ENCODE measurements at regions not wholly inside any gene's neighbourhood (a gene's known extent, or its start where the extent isn't known, plus 50 kb on each side); places are given as distances from the start of the nearest gene placed in this dataset.

DNA sequence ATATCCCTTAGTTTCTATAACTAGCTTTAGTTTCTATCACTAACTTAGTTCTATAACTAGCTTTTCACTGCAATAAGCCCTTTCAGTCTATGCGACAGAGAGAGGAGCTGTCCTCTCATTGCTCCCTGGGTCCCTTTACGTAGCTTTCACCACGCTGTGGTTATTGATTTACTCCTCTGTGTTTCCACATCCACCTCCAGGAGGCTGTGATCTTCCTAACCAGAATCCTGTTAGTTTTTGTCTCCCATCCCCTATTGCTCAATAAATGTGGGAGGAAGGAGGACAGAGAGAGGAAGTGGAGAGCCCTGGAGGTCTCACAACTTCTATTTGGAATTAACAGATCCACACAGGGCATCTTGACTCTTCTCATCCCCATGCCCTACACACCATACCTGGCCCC lies 1036.1 kb downstream of the MCTP2 start:
- no peak for DNase-seq

DNA sequence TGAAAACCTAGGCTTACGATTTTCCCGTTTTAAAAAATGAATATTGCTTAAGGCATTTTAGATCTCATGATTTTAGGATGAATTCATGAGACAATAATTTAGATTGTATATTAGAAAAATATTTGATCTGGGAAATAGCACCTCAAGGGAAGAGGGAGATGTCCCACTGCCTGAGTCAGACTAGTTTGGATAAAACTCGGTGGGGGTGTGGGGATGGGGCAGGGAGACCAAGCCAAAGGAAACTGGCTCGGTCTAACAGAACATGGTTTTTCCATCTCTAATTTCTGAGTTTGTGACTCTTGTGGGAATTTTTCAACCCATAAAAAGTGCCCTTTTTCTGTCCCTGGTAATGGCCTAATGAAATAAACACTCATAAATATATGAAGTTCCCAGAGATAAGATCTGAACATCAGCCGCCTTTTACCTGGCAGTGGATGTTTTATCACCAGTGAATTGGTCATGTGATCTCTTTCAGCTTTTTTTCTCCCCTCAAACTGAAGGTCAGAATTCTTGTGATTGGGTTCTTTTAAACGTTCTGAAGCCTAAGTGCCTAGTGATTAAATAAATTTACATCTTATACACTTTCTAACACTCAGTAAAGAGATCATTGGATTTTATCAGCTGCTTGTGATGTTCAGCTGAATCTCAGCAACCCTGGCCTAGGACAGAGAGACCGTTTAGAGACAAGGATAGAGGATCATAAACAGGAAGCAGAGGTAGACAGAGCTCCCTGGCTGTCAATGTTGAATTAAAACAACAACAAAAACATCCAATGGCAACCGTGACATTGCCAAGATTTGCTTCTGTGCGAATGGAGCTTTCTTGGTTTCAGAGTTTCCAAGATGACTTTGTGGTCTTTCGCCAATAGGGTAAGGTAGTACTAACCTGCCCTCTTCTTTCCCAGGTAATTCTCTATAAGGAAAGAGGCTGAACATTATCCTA lies 1038.2 kb downstream of the MCTP2 start:
- DNase-seq: no peak

DNA sequence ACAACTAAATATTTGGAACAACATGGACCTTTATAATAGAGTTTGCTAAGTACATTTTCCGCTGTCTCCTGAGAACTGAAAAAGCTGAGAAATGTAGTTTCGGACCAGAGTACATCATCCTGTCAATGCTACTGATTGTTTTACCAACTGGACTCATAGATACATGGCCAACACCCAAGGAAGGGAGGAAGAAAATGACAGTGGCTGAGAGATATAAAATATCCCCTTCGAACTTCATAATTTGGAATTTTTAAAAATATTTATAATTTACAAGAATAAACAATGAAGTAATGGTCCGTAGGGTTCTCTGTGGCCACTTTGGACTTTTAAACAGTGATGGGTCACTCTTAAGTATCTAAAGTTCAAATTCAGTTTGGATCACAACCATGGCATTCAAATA lies 1042.7 kb downstream of the MCTP2 start:
- DNase-seq: no peak

DNA sequence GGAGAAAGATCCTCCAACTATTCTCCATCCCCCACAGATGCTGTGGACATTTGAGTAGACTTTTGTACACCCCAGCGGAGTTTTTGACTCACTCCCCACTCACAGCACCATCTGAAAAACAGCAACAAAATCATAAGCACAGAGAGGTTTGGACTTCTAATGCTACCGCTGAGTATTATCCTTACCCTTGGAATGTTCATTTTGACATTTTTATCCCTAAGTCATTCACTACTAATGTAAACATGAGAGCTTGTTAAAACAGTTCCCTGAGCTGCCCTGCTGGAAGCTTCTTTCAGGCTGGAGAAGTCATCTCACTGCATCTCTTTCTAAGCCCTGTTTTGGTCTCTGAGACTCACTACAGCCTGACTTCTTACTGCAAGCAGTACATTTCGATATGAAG lies 1045.9 kb downstream of the MCTP2 start:
- no peak for DNase-seq

DNA sequence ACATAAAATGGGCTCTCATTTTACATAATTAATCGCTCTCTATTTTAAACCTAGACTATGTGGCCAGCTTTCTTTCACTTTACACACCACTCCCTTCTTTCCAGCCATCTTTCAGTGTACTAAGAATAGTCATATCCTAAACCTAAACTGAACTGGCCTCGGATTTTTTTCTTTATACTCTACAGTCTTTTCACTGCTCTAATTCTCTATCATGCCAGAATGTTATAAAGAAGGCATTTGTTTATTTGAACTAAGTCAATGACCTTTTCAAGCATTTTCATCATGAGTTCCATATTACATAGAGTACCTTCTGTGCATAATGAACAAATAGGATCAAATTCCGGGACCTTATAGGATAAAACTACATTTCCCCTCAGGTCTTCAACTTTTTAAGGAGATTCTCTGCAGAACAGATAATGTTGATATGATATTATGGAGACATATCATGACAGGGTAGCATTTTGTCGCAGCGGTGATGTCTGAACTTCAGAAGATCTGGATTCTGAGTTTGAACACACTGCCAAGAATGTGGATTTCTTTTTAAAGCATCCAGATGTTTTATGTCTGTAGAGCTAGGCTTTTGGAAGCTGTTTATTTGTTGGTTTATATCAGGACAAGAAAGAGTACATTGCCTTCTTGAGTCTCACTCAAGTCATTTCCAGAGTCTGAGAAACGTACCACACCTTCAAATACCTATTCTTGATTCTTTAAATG lies 1047.3 kb downstream of the MCTP2 start:
- no peak for DNase-seq

DNA sequence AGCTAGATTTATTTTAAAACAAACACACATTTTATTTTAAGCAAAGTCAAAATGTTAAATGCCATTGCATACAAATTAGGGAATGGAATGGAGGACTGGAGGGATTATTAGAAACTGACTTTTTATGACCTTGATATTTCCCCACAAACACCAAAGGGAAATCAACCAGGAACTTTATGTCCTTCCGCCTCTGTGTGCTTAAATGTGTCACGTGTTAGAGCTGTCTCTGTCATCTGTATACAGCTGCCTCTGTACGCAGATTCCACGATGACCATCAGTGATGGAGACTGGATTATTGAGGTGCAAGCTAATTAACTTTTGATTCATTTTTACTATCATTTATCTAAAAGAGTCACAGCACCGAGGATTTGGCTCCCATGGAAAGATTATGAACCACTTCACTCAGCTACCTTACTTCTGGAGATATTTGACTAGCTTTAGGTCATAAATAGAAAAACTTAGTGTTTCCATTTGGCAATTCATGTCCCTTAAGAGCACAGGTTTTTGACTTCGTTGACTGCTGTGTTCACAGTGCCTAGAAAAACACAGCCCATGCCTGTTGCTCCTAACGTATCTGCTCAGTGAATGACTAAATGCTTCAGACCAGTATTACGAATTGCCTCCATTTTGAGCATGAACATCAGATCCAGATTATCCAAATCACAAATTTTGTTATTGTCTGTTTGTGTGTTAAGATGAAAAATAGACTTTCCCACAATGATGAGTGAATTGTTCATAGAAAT lies 1048.1 kb downstream of the MCTP2 start:
- no peak for DNase-seq

DNA sequence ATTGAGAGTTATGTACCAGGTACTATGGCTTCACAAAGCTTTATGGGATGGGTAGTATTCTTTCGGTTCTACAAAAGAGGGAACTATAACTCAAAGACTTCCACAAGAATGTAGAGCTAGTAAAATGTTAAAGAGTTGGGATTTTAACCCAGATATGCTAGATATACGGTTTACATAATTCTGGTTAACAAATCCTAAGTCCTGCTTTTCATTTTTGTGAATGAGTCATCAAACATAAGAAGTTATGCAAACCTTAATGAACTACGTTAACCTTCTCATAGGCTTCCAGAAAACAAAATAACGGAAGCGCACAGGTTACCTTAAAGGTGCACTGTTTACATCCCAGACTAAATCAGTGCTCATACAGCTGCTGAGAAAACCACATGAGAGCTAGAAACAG lies 1049.3 kb downstream of the MCTP2 start:
- no peak for DNase-seq

DNA sequence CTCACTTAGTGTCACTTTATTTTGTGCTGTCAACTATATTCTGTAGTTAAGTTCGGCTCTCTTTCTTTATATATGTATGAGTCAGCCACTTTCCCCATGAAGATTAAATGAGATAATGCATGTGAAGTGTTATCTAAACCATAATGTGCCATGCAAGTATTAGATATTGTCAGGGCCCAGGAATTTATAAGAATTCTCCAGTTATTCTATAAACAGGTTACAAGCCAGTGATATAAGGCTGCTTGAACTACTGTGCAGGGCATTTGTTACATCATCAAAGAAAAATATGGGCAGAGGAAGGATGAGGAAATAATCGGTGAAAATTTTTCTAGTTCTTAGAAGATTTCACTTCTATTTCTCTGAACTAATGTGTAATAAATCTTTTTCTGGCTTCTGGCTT lies 1049.0 kb upstream of the NR2F2 start:
- no peak for DNase-seq

DNA sequence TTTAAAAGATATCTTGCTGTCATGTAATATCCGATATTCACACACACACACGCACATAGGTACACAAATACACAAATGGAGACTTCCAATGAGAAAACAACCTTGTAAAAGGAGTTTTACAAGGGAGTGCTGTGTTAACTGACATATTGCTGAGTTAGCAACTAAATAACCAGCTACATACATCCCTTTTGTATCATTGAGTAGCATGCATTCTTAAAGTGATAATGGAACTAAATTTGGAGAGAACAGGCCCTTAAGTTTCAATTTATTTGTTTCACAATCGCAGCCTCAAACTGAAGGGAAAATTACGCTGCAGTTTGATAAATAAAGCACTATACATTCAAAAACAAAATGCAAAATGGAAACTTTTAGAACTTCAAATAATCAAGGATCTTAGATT lies 1046.0 kb upstream of the NR2F2 start:
- DNase-seq: no peak

DNA sequence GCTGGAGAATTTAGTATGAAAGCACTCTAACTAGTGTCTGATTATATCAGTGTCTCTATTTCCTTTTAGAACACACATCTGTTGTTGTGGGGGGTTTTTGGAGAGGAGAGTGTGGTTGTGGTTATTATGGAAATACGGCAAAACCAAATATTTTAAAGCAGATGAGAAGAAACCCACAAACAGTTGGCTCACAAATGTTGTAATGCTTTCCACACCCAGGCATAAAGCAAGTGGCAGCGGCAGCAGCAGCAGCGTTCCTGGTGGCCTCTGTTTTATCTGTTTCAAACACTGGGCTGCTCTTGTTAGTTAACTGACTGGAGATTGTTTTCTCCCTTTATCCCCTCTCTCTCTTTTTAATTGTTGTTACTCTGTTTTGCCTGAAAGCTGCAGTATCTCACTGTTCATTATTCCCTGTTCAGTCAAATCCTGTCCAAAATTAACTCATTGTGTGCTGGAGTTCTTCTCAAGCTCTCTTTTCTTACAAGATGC lies 1045.5 kb upstream of the NR2F2 start:
- no peak for DNase-seq

DNA sequence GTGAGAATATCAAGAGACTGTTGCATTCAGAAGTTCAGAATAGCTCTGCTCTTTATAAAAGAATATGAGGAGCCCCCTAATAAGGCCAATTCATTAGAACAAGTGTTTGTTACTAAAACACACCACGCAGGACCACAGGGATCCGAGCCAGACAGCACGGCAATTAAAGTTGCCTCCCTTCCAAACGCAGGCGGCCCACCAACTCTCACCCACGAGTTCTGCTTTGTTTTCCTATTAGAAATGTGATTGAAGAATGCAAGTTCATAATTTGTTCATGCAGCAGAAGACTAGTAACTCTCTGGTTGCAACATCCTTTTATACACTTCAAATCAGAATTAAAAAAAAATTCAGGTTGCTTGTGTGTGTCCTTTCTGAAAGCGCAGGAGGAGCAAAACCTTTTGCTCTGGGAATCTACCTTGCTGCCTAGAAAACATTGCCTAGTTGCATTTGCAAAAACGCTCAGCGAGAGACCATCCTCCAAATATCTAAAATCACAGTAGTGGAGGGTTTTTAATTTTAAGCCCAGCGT lies 1044.1 kb upstream of the NR2F2 start:
- DNase-seq: no peak

DNA sequence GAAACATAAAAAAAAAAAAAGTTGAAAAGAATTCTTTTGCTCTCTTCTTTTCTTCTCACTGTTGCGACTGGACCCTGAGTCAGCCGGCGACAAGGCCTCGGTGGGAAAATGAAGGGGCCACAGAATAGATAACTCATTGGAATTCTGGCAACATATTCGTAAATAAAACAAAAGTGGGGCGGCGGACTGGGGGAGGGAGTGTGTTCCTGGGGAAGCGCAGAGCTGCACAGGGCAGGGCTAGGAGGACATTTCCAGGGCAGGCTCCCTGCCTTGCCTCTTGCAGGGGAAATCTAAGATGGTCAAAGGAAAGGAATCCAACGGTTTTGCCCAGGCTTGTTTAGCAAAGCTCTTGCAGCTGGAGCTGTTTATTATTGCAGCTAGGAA lies 1042.8 kb upstream of the NR2F2 start:
- no peak for DNase-seq

DNA sequence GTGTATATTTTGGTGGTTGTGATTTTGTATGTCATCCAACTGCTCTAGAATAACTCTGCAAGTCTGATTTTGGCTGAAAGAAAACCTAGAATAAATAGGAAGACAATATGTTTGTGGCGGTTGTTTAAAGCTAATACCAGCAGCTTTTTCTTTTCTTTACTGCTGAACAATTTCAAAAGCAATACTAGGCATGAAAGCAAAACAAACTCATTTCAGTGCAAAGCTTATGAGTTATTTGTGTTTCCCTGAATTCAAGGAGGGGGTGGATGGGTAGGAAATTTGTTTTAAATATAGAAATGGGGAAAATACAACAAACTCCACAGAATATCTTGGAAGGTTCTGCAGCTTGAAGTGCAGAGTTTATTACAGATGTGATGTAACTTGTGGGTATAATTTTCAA lies 1041.9 kb upstream of the NR2F2 start:
- no peak for DNase-seq

DNA sequence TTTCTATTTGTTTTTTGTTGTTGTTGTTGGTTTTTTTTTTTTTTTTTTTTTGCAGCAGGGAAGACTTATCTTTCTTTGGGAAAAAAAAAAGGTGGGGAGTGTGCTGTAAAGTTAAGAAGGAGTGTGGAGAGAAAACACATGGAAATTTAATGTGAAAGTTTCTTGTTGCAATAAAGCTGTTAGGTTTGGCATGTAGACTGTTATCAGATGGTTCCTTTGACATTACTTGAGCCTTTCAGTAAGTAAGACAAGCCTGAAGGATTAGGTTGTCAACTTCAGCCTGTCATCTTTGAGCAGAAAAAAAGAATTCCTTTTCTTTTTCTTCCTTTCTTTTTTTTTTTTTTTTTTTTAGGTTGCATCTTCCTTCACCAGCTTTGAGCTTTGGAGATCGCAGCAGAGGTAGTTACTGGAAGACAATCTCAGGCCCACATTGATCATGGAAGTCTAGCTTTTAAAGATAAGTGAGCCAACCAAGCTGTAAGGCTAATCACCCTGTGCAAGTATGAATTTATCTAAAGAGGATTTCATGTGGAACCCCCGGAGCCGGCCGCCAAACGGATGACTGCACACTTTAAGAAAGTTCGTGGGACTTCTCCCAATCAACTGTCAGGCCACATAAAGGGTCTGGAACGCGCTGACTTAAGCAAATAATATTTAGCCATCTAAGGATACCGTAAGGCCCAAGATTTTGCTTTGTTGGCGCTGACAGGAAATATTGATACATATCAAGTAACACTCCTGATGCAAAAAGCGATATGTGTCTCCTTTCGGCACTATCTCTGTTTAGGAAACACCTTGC lies 1040.1 kb upstream of the NR2F2 start:
- DNase-seq: no peak

DNA sequence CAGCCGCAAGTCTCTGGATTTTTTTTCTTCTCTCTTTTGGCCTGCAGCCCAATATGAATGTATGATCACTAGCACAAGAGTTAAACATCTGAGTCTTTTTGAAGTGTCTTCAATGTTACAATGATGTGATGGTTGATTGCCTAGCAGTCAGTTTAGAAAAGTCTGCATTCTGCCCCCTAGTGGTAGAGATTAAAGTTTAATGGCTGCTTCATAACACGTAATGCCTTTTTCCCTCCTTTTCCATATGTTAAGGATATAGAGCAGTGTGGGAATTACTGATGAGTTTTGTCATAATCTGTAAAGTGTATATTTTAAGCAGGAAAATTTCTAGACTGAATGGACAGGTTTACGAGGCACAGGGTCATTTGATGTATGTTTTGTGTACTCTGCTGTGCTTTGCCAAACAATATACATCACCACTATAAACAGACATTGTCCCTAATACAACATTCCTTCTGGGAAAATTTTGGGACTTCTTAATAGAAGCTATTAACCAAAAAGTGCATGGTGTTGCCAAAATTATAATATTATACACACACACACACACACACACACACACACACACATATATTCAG lies 1038.5 kb upstream of the NR2F2 start:
- DNase-seq: no peak

DNA sequence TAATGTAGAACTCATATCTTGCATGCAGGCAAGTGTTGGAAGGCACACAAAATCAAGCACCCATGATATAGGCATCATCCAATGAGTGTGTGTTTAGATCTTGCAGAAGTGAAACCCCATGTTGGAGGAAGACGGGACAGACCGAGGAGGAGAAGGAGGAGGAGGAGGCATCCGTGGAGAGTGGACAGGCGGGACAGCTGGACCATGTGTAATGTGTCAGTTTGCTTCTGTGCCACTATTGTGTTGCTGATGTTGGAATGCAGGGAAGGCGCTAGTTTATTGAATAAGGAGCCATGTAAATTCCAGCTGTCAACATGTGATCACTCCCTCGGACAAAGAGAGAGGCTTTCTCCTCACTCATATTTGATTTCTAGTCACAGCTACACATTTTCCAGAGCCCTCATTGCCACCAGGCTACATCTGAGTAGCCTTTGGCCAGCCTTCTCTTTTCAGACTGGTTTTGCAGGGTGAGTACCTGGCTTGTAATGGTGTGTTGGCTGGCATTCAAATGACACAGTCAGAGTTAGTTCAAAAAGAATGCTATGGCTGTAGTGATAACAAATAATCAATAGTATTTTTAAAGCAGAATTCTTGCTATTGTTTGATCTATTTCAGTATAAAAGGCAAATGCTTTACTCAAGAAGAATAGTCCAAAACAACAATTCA lies 1037.6 kb upstream of the NR2F2 start:
- no peak for DNase-seq

DNA sequence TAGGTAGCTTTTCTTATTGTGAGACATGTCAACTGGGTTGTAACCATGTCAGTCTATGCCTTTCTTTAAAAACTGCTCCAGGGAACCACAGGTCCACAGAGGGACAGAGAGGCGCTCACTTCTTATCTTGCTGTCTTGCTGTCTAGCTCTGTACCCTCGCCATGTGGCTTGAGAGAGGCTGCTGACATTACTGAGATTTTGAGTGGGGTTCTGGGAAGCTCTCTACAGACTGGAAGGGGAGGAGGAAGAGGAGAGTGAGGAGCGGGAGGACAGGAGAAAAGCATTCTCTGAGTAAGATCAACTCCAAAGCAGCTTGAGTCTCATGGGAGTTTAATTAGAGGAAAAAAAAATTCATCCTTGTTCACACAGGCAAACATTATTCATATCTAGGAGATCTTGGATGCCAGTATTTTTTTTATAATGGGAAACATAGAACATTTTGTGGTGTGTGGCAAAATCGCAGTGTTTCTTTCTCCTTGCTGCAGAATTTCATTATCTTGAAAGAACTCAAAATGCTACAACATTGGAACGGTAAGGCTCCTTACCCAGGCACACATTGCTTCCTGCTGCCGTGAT lies 1037.0 kb upstream of the NR2F2 start:
- DNase-seq: no peak

DNA sequence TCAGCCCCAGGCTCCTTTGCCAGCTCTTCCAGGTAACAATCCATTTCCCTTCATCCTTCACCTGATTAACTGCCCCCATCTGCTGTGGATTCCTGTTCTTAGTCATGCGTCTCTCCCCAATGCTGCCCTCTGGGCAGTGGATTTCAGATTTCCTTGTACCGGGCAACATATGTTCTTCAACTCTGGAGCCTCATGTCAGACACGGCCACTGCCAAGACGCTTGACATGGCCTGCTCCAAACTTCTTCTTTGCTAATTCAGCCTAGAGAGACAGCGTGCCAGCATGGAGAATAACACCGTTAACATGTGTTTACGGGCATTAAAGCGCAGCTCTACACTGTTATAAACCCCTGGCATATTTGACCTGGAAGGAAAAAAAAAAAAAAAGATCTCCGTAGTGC lies 1035.1 kb upstream of the NR2F2 start:
- DNase-seq: no peak

DNA sequence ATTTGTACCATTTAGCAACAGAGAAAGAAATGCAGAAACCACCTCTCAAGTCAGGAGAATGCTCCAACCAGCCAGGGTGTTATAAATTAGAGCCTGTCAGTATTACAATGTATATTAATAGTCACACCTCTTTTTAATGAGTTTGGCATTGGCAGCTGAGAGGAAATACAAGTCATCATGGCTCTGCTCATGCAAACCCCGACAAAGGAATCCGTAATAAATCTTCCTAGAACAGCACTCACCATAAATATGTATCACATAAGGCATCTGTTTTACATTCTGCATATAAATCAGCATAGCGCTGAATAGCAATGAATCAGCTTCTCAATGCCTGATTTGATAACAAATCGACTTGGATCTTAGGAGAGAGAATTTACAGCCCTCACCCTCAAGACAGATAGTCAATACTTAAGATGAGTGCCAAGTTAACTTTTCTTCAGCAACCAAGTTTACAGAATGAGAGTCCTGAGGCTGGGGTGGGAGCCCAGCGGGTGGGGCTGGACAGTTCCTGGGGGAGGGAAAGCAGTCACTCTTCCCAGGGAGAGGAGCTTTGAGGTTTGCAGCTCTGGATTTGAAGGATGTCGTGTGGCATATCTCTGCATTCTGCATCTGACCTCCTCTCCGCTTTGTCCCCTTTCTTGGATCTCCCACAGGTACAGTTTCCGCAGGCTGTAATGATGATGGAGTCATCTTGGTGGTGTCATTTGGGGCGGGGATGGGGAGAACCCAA lies 1034.4 kb upstream of the NR2F2 start:
- no peak for DNase-seq

DNA sequence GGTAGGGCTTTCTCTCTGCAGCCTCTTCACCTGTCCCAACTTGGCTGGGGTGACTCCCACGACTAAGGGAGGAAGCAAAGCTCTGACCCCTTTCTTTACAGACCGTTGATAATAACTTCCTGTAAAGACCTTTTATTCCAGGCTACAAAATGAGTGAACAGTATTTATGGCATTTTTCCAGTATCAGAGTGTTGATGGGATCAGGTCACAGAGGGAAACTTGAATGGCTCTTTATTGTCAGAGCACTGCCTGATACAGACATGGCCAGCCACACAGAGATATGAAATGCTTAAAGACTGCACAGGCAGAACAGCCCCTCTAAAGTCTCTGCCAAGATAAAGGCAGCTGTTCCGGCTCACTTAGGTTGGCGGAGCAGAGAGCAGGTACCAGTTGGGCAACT lies 1033.9 kb upstream of the NR2F2 start:
- no peak for DNase-seq
